H1 (cell line): ENCODE measurements at regions not wholly inside any gene's neighbourhood (a gene's known extent, or its start where the extent isn't known, plus 50 kb on each side); places are given as distances from the start of the nearest gene placed in this dataset.

Experiments used
- CTCF ChIA-PET: fragments of 300-600 bp; sonication (Branson Sonifier 250); formaldehyde crosslinking; loops from one replicate; lab custom pipeline; 2021; ENCODE audit not compliant: partially characterized antibody; lab: Charles Lee
- POLR2A ChIA-PET: fragments of 300-600 bp; sonication (Branson Sonifier 250); formaldehyde crosslinking; loops from one replicate; lab custom pipeline; 2021; ENCODE audit warnings: inconsistent platforms; ENCODE audit not compliant: partially characterized antibody; lab: Charles Lee
- DNase-seq, 2 experiments: peaks; one replicate each; pipeline versions ENCODE4 v3.0.0 to v3.0.0-alpha.2; 2010 to 2022; ENCODE audit warnings: low spot score in 2 of 2, low read depth in 1 of 2, mixed read lengths in 1 of 2
- FAIRE-seq: peaks from 2 replicates; lab custom pipeline; 2011; peaks lifted over from hg19 to GRCh38; lab: Jason Lieb, UNC
- H2AFZ ChIP-seq: 2 replicates; pipeline ENCODE4 v1.8.1; 2012; ENCODE audit warnings: low read length, inconsistent platforms
- H2AK5ac ChIP-seq: 2 replicates; pipeline ENCODE4 v1.6.1; 2013; ENCODE audit warnings: low read depth, low read length
- H2BK120ac ChIP-seq: replicated peaks from 2 replicates; pipeline ENCODE3; 2013; ENCODE audit warnings: low read depth, low read length, inconsistent platforms
- H2BK12ac ChIP-seq: 2 replicates; pipeline ENCODE4 v1.6.1; 2013; ENCODE audit warnings: low read depth, low read length
- H2BK15ac ChIP-seq: 2 replicates; pipeline ENCODE4 v1.6.1; 2013; ENCODE audit warnings: low read length
- H2BK20ac ChIP-seq: 2 replicates; pipeline ENCODE4 v1.6.1; 2013; ENCODE audit warnings: low read length
- H2BK5ac ChIP-seq: 2 replicates; pipeline ENCODE4 v1.6.1; 2013; ENCODE audit warnings: low read depth, low read length
- H3K14ac ChIP-seq: 2 replicates; pipeline ENCODE4 v1.6.1; 2013; ENCODE audit warnings: inconsistent platforms; ENCODE audit not compliant: insufficient read length
- H3K18ac ChIP-seq: 2 replicates; pipeline ENCODE4 v1.6.1; 2013; ENCODE audit warnings: low read length; ENCODE audit errors: extremely low read depth
- H3K23ac ChIP-seq: 2 replicates; pipeline ENCODE4 v1.6.1; 2013; ENCODE audit warnings: inconsistent platforms; ENCODE audit not compliant: insufficient read length
- H3K23me2 ChIP-seq: 2 replicates; pipeline ENCODE4 v1.6.1; 2013; ENCODE audit warnings: low read depth, low read length
- H3K27ac ChIP-seq: 2 replicates; pipeline ENCODE4 v1.6.1; 2011; ENCODE audit warnings: low read depth, low read length, inconsistent platforms
- H3K27me3 ChIP-seq, 4 experiments: replicated peaks in 1 of 4; 1 replicate in 1 of 4; 2 replicates in 3 of 4; pipeline versions ENCODE4 v1.6.1 to v1.8.1; 2011 to 2013; ENCODE audit warnings: low read length in 3 of 4, mild to moderate bottlenecking in 3 of 4, inconsistent platforms in 2 of 4, mixed read lengths in 2 of 4, moderate library complexity in 1 of 4; ENCODE audit not compliant: control insufficient read depth in 3 of 4, insufficient read depth in 3 of 4; ENCODE audit errors: extremely low read depth in 1 of 4
- H3K36me3 ChIP-seq, 4 experiments: 2 replicates each; pipeline versions ENCODE4 v1.6.1 to v1.8.1; 2011 to 2013; ENCODE audit warnings: mild to moderate bottlenecking in 4 of 4, low read length in 3 of 4, moderate library complexity in 2 of 4, control low read depth in 1 of 4, inconsistent platforms in 1 of 4; ENCODE audit not compliant: insufficient read depth in 4 of 4, control insufficient read depth in 2 of 4
- H3K4ac ChIP-seq: replicated peaks from 2 replicates; pipeline ENCODE3; 2013; ENCODE audit warnings: low read length, low read depth, mixed read lengths, inconsistent platforms; ENCODE audit not compliant: insufficient read length
- H3K4me1 ChIP-seq, 4 experiments: replicated peaks in 1 of 4; 1 replicate in 1 of 4; 2 replicates in 3 of 4; pipeline versions ENCODE4 v1.6.1 to v1.8.1; 2011 to 2013; ENCODE audit warnings: low read length in 3 of 4, inconsistent platforms in 2 of 4, mixed read lengths in 1 of 4; ENCODE audit not compliant: insufficient read depth in 4 of 4, control insufficient read depth in 3 of 4
- H3K4me2 ChIP-seq, 2 experiments: 2 replicates each; pipeline versions ENCODE4 v1.6.1 to v1.8.1; 2011 to 2013; ENCODE audit warnings: low read depth in 2 of 2, low read length in 2 of 2, control low read depth in 1 of 2, inconsistent platforms in 1 of 2, mild to moderate bottlenecking in 1 of 2; ENCODE audit not compliant: insufficient read depth in 1 of 2
- H3K4me3 ChIP-seq, 4 experiments: fragments of 200-600, 300-600 bp in 1 of 4; sonication (generic), shearing (Covaris generic), sonication (Bioruptor Twin) in 1 of 4; 2 replicates each; pipeline versions ENCODE4 v1.5.1 to v1.8.1; 2011 to 2016; ENCODE audit warnings: low read length in 4 of 4, low read depth in 3 of 4, control low read depth in 2 of 4, inconsistent platforms in 2 of 4, mild to moderate bottlenecking in 2 of 4, mixed read lengths in 1 of 4, moderate library complexity in 1 of 4; ENCODE audit not compliant: insufficient read depth in 2 of 4; ENCODE audit errors: extremely low read depth in 1 of 4
- H3K56ac ChIP-seq: replicated peaks from 2 replicates; pipeline ENCODE3; 2013; ENCODE audit warnings: low read depth, mild to moderate bottlenecking, mixed read lengths, low read length, inconsistent platforms; ENCODE audit not compliant: insufficient read length
- H3K79me1 ChIP-seq: 2 replicates; pipeline ENCODE4 v1.6.1; 2013; ENCODE audit warnings: low read depth, low read length, control low read depth
- H3K79me2 ChIP-seq, 2 experiments: 2 replicates each; pipeline versions ENCODE4 v1.6.1 to v1.8.1; 2012 to 2013; ENCODE audit warnings: low read length in 2 of 2, mild to moderate bottlenecking in 2 of 2, inconsistent platforms in 1 of 2; ENCODE audit not compliant: insufficient read depth in 2 of 2, control insufficient read depth in 1 of 2
- H3K9ac ChIP-seq, 4 experiments: replicated peaks in 1 of 4; 1 replicate in 1 of 4; 2 replicates in 3 of 4; pipeline versions ENCODE4 v1.6.1 to v1.8.1; 2011 to 2013; ENCODE audit warnings: low read depth in 3 of 4, low read length in 3 of 4, control low read depth in 2 of 4, mild to moderate bottlenecking in 2 of 4, moderate library complexity in 2 of 4, inconsistent platforms in 1 of 4; ENCODE audit errors: extremely low read depth in 1 of 4
- H3K9me3 ChIP-seq, 2 experiments: 2 replicates each; pipeline versions ENCODE4 v1.6.1 to v1.8.1; 2012 to 2013; ENCODE audit warnings: mild to moderate bottlenecking in 2 of 2, moderate library complexity in 2 of 2, control low read depth in 1 of 2, inconsistent platforms in 1 of 2, low read depth in 1 of 2, low read length in 1 of 2, mixed read lengths in 1 of 2; ENCODE audit not compliant: insufficient read depth in 2 of 2
- H4K20me1 ChIP-seq, 2 experiments: replicated peaks in 1 of 2; 2 replicates each; pipeline versions ENCODE3 to v1.8.1; 2011 to 2013; ENCODE audit warnings: inconsistent platforms in 2 of 2, low read length in 2 of 2, mild to moderate bottlenecking in 1 of 2; ENCODE audit not compliant: insufficient read depth in 2 of 2, control insufficient read depth in 1 of 2
- H4K5ac ChIP-seq: 2 replicates; pipeline ENCODE4 v1.6.1; 2013; ENCODE audit warnings: low read length, low read depth, mixed read lengths, inconsistent platforms; ENCODE audit not compliant: insufficient read length
- H4K8ac ChIP-seq: 2 replicates; pipeline ENCODE4 v1.8.0; 2013; ENCODE audit warnings: mild to moderate bottlenecking, moderate library complexity, low read length, inconsistent platforms; ENCODE audit not compliant: insufficient read depth; ENCODE audit errors: extremely low read depth
- H4K91ac ChIP-seq: replicated peaks from 2 replicates; pipeline ENCODE3; 2013; ENCODE audit warnings: low read length, mixed read lengths, inconsistent platforms; ENCODE audit not compliant: insufficient read length
- BACH1 ChIP-seq: IDR thresholded peaks from 2 replicates; pipeline ENCODE4 v1.6.1; 2012; ENCODE audit warnings: low read length, improper control_type of control experiment
- BCL11A ChIP-seq, 2 experiments: IDR thresholded peaks; one replicate each; pipeline ENCODE4 v1.6.1; 2011; ENCODE audit warnings: low read depth in 2 of 2, low read length in 2 of 2, mild to moderate bottlenecking in 2 of 2
- CREB1 ChIP-seq: IDR thresholded peaks from 2 replicates; pipeline ENCODE4 v1.6.1; 2012; ENCODE audit warnings: inconsistent platforms
- EP300 ChIP-seq, 2 experiments: IDR thresholded peaks; 1 replicate in 1 of 2; 2 replicates in 1 of 2; pipeline ENCODE4 v1.6.1; 2011 to 2012; ENCODE audit warnings: low read depth in 2 of 2, low read length in 2 of 2, mild to moderate bottlenecking in 2 of 2, borderline replicate concordance in 1 of 2, inconsistent platforms in 1 of 2, moderate library complexity in 1 of 2
- MAX ChIP-seq: IDR thresholded peaks from 2 replicates; pipeline ENCODE4 v1.6.1; 2012; ENCODE audit warnings: inconsistent platforms
- POLR2AphosphoS5 ChIP-seq: IDR thresholded peaks from 2 replicates; pipeline ENCODE4 v1.6.1; 2011; ENCODE audit warnings: low read depth, low read length
- RBBP5 ChIP-seq: IDR thresholded peaks from 2 replicates; pipeline ENCODE4 v1.7.1; 2012; ENCODE audit warnings: low read depth, mild to moderate bottlenecking, inconsistent platforms, low read length, moderate library complexity, borderline replicate concordance
- SP1 ChIP-seq: IDR thresholded peaks from 2 replicates; pipeline ENCODE4 v1.6.1; 2011; ENCODE audit warnings: low read depth, low read length
- SP4 ChIP-seq: IDR thresholded peaks from 2 replicates; pipeline ENCODE4 v1.6.1; 2012; ENCODE audit warnings: low read length, inconsistent platforms
- SRF ChIP-seq: IDR thresholded peaks from 2 replicates; pipeline ENCODE4 v1.6.1; 2011; ENCODE audit warnings: mild to moderate bottlenecking, low read depth, low read length, moderate library complexity
- YY1 ChIP-seq: IDR thresholded peaks from 2 replicates; pipeline ENCODE4 v1.6.1; 2011; ENCODE audit warnings: low read depth, mild to moderate bottlenecking, low read length
- WGBS, 2 experiments: shearing (Covaris generic) in 1 of 2; methylation state at CpG; one replicate each; pipeline versions ENCODE4 v1.1.6 to v1.1.7; 2013 to 2015; ENCODE audit warnings: low lambda C conversion rate in 2 of 2, mixed read lengths in 2 of 2, inconsistent platforms in 1 of 2, low coverage in 1 of 2, missing lambda C conversion rate in 1 of 2; ENCODE audit not compliant: insufficient replicate concordance in 2 of 2, insufficient coverage in 1 of 2, insufficient read length in 1 of 2; ENCODE audit errors: extremely low coverage in 1 of 2, missing lambda C conversion rate in 1 of 2; 5-methylcytosine and 5-hydroxymethylcytosine counted together

GRCh38 chr12:105975351-105975750 is 163.4 kb downstream of the NUAK1 start:
- Histone ChIP-seq H3K23me2 (no peaks in the 10 kb centered on the region), H4K5ac (no peak overlapping the region), H2BK15ac (no peak overlapping the region), H3K4me2 (no peak overlapping the region), H3K9me3 (no peaks in the 10 kb centered on the region), H3K27me3 (no peaks in the 10 kb centered on the region), H3K4me1 (no peaks in the 10 kb centered on the region), H3K79me1 (no peaks in the 10 kb centered on the region), H2AFZ (no peak overlapping the region), H3K9ac (no peak overlapping the region), H2AK5ac (no peak overlapping the region), H3K18ac (no peak overlapping the region), H3K27ac (no peak overlapping the region), H3K4me3 (no peak overlapping the region), H3K56ac (no peak overlapping the region), H2BK5ac (no peak overlapping the region), H4K8ac (no peak overlapping the region), H3K36me3 (no peaks in the 10 kb centered on the region), H3K4ac (no peak overlapping the region), H4K20me1 (no peaks in the 10 kb centered on the region), H3K14ac (no peak overlapping the region), H2BK20ac (no peak overlapping the region), H3K23ac (no peak overlapping the region), H3K79me2 (no peaks in the 10 kb centered on the region), H2BK12ac (no peak overlapping the region), H2BK120ac (no peak overlapping the region), H4K91ac (no peak overlapping the region)
- ChIA-PET CTCF (interaction anchor here (1.2 kb wide), 1 partner anchor 495 kb away, joined by 3 read pairs; no protein-coding TSS in a partner anchor), POLR2A (no interaction called here)
- WGBS, 2 experiments: 82% methylated on average over 2 of the region's 2 CpGs; no CpG with 5 or more reads in 1 of the 2 experiments
- DNase-seq: no peak
- FAIRE-seq: no peak
- TF ChIP-seq BCL11A (IDR thresholded peaks at IDR 0.05; ENCODE audit: low read depth in 2 of 2, low read length in 2 of 2): no peak
- no peak for TF ChIP-seq EP300 (IDR thresholded peaks at IDR 0.05; ENCODE audit: borderline replicate concordance in 1 of 2, low read depth in 2 of 2, low read length in 2 of 2)
- TF ChIP-seq SRF: no peak
- TF ChIP-seq SP1: no peak
- no peak for TF ChIP-seq MAX
- no peak for TF ChIP-seq CREB1
- no peak for TF ChIP-seq POLR2AphosphoS5
- no peak for TF ChIP-seq YY1
- no peak for TF ChIP-seq BACH1
- TF ChIP-seq SP4: no peak
- no peak for TF ChIP-seq RBBP5
